ENCODE measurements at regions not wholly inside any gene's neighbourhood (a gene's known extent, or its start where the extent isn't known, plus 50 kb on each side); places are given as distances from the start of the nearest gene placed in this dataset.

GRCh38 chr12:67489007-67489406 is 159.5 kb upstream of the DYRK2 start:
- no peak for TF ChIP-seq CTCF (IDR thresholded peaks at IDR 0.05)
- TF ChIP-seq EZH2 (IDR thresholded peaks at IDR 0.05): no peak
